Thyroid gland (tissue), 4 donors: ENCODE measurements at regions not wholly inside any gene's neighbourhood (a gene's known extent, or its start where the extent isn't known, plus 50 kb on each side); places are given as distances from the start of the nearest gene placed in this dataset.

Source experiments
- POLR2A ChIP-seq, 2 donors: fragments of 450-650 bp; IDR thresholded peaks; one replicate each; pipeline ENCODE4 v1.6.1; 2017; ENCODE audit warnings: antibody characterized with exemption in 2 of 2, mild to moderate bottlenecking in 2 of 2, moderate library complexity in 1 of 2
- TF ChIP-seq, protein P1 (sequence below), 6 experiments: fragments of 200-600 bp in 3 of 6; fragments of 450-650 bp in 3 of 6; sonication (generic) in 3 of 6; IDR thresholded peaks; one replicate each; pipeline ENCODE4 v1.5.1; 2016 to 2019; ENCODE audit warnings: antibody characterized with exemption in 6 of 6, mild to moderate bottlenecking in 2 of 6, inconsistent platforms in 1 of 6, moderate library complexity in 1 of 6

GRCh38 chrX:13158911-13159310 lies 114.5 kb upstream of the FAM9C start:
- TF ChIP-seq, protein P1, sequence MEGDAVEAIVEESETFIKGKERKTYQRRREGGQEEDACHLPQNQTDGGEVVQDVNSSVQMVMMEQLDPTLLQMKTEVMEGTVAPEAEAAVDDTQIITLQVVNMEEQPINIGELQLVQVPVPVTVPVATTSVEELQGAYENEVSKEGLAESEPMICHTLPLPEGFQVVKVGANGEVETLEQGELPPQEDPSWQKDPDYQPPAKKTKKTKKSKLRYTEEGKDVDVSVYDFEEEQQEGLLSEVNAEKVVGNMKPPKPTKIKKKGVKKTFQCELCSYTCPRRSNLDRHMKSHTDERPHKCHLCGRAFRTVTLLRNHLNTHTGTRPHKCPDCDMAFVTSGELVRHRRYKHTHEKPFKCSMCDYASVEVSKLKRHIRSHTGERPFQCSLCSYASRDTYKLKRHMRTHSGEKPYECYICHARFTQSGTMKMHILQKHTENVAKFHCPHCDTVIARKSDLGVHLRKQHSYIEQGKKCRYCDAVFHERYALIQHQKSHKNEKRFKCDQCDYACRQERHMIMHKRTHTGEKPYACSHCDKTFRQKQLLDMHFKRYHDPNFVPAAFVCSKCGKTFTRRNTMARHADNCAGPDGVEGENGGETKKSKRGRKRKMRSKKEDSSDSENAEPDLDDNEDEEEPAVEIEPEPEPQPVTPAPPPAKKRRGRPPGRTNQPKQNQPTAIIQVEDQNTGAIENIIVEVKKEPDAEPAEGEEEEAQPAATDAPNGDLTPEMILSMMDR (IDR thresholded peaks at IDR 0.05), result no peak
- no peak for TF ChIP-seq POLR2A (IDR thresholded peaks at IDR 0.05)
